ENCODE measurements at regions not wholly inside any gene's neighbourhood (a gene's known extent, or its start where the extent isn't known, plus 50 kb on each side); places are given as distances from the start of the nearest gene placed in this dataset.

GRCh38 chr15:47184003-47184907 is 533.0 kb upstream of the SEMA6D start:
- FAIRE-seq, result no peak

- FAIRE-seq, result no peak
Observed at GRCh38 chr15:47184908-47185801, 532.1 kb upstream of the SEMA6D start.

- FAIRE-seq, result no peak
Observed at GRCh38 chr15:47186075-47186474, 531.2 kb upstream of the SEMA6D start.

GRCh38 chr15:47188758-47189507 is 528.4 kb upstream of the SEMA6D start:
- FAIRE-seq, result no peak

DNA sequence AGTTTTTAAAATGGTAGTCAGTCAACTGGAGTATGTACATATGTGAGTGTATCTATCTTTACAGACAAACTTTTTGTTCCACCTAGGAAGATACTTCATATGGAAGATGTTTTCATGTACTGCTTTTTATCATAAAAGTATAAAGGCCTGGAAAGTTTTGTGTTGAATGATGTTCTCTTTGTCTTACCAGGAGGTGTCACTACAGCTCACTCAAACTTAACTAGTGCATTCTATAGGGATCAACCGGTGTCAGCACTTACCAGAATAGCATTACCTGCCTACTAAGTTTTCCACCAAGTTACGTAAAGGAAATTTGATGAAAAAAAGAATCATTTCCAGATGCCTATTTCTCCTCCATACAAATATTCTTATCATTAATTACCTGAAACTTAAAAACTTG is 522.6 kb upstream of the SEMA6D start:
- FAIRE-seq, result no peak

DNA sequence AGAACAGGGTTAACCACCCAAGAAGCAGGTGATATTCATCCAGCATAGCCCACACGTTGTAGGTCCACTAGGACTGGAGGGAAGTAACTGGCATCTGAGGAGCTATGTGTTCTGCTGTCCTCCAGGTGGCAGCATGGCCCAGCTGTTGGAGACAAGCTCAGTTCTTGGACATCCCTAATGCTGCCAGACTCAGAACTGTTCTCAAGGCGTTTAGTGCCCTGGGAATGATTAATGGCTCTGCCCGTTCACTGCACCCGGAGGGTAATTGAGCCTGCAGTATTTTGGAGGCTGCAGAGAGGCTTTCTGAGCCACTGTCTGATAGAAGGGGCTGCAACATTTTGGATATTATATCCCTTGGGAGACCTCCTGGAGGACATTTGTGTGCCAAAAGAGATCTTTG is 521.3 kb upstream of the SEMA6D start:
- no peak for FAIRE-seq

DNA sequence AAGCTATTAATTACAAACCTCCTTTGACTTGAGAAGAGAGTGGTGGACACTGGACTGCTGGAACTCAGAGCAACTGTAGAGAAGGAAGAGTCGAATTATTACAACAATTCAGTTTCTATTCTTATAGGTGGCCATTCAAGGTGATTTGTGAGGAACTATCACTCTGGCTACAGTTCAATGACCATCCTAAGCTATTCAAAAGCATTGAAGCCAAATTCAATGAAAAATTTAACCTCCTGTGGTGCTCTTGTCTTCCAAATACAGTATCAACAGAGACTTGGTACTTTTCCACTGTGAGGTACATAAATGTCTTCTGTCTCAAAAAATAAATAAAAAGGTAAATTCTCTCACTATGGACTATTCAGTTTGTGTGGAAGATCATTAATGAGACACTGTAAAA is 513.3 kb upstream of the SEMA6D start:
- FAIRE-seq, result no peak

DNA sequence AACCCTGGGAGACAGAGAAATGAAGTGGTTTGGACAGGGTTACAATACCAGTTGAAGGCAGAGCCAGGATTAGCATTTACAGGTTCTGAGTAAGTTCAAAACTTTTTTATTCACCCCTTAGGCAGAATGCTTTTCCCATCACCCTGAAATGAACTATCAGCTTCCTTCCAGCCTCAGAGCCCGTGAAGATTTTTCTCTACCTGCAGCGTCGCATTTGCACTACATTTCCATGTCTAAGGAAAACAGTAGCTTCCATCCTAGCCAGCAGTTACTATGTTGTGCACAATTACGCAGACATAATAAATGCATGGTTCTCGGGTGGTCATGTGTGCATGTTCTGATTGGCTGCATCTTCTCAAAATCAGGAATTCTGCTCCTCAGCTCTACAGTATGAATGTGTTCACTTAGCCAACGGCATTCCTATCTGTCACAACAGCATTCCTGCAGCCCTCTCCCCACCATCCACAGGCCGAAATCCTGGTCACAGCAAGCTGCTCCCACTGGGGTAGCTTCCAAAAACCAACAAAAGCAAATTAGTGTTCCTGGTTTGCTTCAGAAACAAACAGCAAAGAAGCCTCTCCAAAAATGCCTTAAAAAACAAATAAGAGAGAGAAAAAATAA is 510.8 kb upstream of the SEMA6D start:
- FAIRE-seq, result no peak

DNA sequence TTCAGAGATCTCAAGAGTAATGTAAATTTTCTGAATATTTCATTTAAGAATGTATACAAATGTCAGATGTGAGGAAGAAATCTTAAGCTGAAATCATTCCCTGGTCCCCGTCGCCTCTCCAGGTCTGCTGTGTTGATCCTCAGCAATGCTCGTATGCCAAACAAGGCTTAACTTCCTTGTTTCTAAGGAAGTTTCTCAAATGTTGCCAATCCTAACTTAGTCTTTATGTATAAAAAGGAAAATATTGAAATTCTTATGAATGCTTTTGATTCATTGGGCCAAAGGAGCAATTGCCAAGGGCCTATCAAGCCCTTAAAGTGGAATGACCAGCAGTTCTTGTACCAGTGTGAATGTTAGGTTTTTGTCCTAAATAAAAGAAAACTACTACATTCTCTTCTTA is 507.7 kb upstream of the SEMA6D start:
- no peak for FAIRE-seq

GRCh38 chr15:47212222-47213010 is 504.9 kb upstream of the SEMA6D start:
- no peak for FAIRE-seq

- no peak for FAIRE-seq
Observed at GRCh38 chr15:47213883-47214282, 503.4 kb upstream of the SEMA6D start.

DNA sequence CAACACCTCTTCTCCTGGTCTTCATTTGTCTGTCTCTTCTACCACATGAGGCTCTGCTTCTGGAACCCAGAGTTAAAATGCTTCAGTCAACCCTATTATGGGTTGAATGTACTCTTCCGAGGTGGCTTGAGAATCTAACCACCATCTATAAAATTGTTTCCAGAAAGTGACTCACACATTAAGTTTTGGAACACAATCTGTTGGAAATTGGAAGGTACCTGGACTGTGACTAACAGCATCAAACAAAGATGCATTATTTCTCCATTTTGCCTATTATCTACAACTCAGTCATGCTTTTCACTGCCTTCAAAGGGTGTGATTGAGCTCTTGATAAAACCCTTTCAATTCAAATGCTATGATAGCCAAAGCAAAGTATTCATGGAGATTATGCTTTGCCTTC is 499.0 kb upstream of the SEMA6D start:
- FAIRE-seq, result no peak

DNA sequence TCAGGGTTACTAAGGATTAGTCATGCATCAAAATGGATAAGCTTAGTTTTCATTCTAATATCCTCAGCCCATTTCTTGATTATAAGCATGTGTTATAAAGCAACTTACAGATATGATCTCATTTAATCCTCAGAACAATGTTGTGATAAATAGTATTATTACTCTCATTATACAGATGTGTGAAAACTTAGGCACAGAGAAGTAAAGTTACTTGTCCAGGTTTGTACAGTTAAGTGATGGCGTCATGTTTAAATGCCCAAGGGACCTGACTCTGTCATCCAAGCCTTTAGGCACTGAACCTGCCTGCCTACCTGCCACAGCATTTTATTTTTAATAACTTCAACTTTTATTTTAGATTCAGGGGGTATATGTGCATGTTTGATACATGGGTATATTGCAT is 472.9 kb upstream of the SEMA6D start:
- no peak for FAIRE-seq

DNA sequence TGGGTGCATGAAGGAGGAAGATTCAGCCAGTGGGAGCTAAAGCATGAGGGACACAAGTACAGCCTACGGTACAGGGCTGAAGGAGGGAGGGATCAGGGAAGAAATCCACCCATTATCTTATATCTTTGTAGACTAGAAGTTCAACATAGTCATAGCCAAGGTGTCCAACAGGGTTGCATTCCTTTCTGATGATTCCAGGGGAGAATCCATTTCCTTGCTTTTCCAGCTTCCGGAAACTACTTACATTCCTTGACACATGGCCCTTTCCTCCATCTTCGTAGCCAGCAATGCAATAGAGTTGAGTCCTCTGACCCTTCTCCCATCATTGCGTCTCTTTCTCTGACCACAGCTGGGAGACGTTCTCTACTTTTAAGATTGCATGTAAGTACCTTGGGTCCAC is 471.0 kb upstream of the SEMA6D start:
- FAIRE-seq, result no peak

GRCh38 chr15:47258521-47258920 is 458.8 kb upstream of the SEMA6D start:
- FAIRE-seq, result no peak

GRCh38 chr15:47265686-47266085 is 451.6 kb upstream of the SEMA6D start:
- FAIRE-seq, result no peak

DNA sequence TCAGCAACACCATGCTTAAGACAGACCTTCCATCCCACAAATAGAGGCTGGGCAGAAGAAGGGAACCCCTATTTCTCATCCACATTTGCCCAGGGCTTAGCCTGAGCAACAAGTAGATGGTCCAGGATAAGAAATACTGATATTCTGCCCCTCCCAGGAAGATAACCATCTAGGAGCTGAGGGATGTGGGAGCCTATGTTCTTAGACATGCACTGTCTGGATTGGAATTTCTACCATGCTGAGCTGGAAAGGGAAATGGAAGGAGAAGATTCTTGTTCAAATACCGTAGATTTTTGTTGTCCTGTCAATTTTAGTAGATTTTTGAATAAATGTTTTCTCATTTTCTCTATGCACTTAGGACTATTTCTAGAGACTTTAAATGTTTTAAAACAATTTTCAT is 450.7 kb upstream of the SEMA6D start:
- no peak for FAIRE-seq

- no peak for FAIRE-seq
Observed at GRCh38 chr15:47273864-47274263, 443.4 kb upstream of the SEMA6D start.

- FAIRE-seq, result no peak
Observed at GRCh38 chr15:47283246-47283645, 434.1 kb upstream of the SEMA6D start.

GRCh38 chr15:47288794-47289193 is 428.5 kb upstream of the SEMA6D start:
- no peak for FAIRE-seq

GRCh38 chr15:47289656-47290055 is 427.6 kb upstream of the SEMA6D start:
- FAIRE-seq, result no peak

DNA sequence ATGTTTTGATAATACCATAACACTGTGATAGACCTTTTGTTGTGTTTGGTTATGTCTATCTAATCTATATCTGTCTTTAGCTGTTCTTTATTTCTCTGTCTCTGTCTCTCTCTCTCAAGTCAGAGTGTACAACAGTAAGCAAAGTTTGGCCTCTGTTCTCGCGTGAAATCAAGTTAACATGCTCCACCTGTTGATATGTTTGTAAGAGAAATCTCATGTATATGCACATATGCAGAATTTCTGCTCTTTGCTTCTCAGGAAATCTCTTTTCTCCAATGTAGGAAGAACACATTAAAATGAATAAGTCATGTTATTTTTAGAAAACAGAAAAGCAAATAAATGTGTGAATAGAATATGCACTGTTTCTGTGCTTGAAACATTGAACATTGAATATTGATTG is 425.5 kb upstream of the SEMA6D start:
- FAIRE-seq, result no peak

Measured in A204.1 (cell line).